ENCODE measurements at regions not wholly inside any gene's neighbourhood (a gene's known extent, or its start where the extent isn't known, plus 50 kb on each side); places are given as distances from the start of the nearest gene placed in this dataset.
"Not testable (repeated sequence)": the region's sequence is repeated elsewhere in the genome, so short reads cannot be mapped to it uniquely, and the experiment has no call there.

DNA sequence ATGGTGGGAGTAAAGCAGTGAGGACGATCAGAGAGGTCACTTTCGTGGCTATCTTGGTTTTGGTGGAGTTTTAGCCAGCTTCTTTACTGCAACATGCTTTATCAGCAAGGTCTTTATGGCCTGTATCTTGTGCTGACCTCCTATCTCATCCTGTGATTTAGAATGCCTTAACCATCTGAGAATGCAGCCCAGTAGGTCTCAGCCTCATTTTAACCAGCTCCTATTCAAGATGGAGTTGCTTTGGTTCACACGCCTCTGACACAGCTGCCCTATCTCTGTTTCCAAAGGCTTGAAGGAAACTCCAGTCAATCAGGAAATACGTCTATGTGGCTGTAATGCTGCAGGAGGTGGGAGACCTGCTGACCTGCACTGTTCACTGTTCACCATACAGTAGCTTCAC, 146.1 kb upstream of the POGK start:
- intact Hi-C loops (cut with DNase I), result no loop called here
- no peak for FAIRE-seq
- DNase-seq, result no peak
- Histone ChIP-seq H3K4me3 (no peak overlapping the region), H3K27ac (no peak overlapping the region), H3K27me3 (no peaks in the 10 kb centered on the region), H3K4me1 (no peaks in the 10 kb centered on the region), H3K36me3 (no peaks in the 10 kb centered on the region), H3K9me3 (no peaks in the 10 kb centered on the region)
- no peak for ATAC-seq
- WGBS, 2 donors, result 70% methylated on average over 4 of the region's 4 CpGs
- TF ChIP-seq, protein P1, sequence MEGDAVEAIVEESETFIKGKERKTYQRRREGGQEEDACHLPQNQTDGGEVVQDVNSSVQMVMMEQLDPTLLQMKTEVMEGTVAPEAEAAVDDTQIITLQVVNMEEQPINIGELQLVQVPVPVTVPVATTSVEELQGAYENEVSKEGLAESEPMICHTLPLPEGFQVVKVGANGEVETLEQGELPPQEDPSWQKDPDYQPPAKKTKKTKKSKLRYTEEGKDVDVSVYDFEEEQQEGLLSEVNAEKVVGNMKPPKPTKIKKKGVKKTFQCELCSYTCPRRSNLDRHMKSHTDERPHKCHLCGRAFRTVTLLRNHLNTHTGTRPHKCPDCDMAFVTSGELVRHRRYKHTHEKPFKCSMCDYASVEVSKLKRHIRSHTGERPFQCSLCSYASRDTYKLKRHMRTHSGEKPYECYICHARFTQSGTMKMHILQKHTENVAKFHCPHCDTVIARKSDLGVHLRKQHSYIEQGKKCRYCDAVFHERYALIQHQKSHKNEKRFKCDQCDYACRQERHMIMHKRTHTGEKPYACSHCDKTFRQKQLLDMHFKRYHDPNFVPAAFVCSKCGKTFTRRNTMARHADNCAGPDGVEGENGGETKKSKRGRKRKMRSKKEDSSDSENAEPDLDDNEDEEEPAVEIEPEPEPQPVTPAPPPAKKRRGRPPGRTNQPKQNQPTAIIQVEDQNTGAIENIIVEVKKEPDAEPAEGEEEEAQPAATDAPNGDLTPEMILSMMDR (IDR thresholded peaks at IDR 0.05), result no peak

DNA sequence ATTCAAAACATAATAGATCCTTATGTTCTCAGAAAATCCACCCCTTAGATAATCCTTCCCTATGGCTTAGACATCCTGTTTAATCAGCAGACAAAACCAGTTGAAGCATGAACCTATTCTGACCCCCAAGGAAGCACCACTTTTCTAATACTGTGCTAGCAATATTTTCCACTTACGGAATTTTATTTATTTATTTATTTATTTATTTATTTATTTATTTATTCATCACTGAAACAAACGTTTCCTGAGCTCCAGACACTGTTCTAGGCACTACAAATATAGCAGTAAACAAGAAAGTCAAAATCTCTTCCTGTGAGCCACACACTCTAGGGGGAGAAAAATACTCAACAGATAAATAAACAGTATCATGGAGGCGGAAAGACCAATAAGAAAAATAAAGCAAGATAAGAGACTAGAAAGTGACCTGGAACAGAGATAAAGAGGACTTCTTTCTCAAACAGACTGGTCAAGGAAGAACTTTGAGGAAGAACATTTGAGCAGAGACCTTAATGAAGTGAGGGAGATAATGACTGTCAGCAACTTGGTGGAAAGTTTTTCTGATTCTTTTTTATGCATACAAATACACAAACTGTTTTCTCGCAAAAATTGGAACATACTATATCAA, 145.5 kb upstream of the POGK start:
- ATAC-seq (no peak), DNase-seq (no peak), FAIRE-seq (no peak)
- H3K4me1 ChIP-seq, result no peaks in the 10 kb centered on the region
- no peaks in the 10 kb centered on the region for H3K9me3 ChIP-seq
- intact Hi-C loops (cut with DNase I), result no loop called here
- H3K27ac ChIP-seq, result no peak overlapping the region
- H3K27me3 ChIP-seq, result no peaks in the 10 kb centered on the region
- H3K4me3 ChIP-seq, result no peak overlapping the region
- 50 to 58% methylated on average over 4 of the region's 4 CpGs for WGBS, 2 donors
- H3K36me3 ChIP-seq, result no peaks in the 10 kb centered on the region
- TF ChIP-seq, protein P1 (IDR thresholded peaks at IDR 0.05), result no peak

DNA sequence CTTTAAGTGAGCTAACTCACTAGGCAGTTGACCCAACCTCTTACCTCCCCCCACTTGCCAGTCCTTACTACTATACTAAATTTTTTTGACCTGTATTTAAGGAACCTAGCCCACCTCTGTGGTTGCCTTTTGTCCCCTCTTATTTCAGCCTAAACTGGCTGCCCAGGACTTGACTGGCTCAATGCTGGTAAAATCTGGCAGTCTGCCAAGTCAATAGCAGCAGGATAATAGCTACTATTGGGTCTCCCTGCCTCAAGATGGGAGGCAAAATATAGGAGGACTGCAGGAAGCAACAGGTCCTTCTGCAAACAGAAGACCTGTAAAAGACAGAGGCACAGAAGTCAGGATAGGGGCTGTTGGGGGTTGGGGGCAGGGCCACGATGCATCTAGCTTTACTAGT, 144.2 kb upstream of the POGK start:
- Histone ChIP-seq H3K27ac (no peak overlapping the region), H3K4me3 (no peak overlapping the region), H3K4me1 (no peaks in the 10 kb centered on the region), H3K9me3 (no peaks in the 10 kb centered on the region), H3K27me3 (no peaks in the 10 kb centered on the region), H3K36me3 (no peaks in the 10 kb centered on the region)
- FAIRE-seq (no peak), ATAC-seq (no peak), DNase-seq (no peak)
- WGBS, 2 donors, result 54 to 82% methylated on average over 1 of the region's 1 CpG
- intact Hi-C loops (cut with DNase I), result no loop called here
- TF ChIP-seq, protein P1 (IDR thresholded peaks at IDR 0.05), result no peak

DNA sequence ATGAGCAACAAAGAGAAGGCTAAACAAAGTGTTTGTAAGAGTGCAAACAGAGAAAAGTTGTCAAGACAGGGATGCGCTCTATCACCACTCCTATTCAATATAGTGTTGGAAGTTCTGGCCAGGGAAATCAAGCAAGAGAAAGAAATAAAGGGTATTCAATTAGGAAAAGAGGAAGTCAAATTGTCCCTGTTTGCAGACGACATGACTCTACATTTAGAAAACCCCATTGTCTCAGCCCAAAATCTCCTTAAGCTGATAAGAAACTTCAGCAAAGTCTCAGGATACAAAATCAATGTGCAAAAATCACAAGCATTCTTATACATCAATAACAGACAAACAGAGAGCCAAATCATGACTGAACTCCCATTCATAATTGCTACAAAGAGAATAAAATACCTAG, 143.4 kb upstream of the POGK start:
- H3K27ac ChIP-seq; ATAC-seq; H3K36me3 ChIP-seq; H3K9me3 ChIP-seq; intact Hi-C loops (cut with DNase I); H3K4me3 ChIP-seq; DNase-seq; FAIRE-seq; H3K27me3 ChIP-seq; H3K4me1 ChIP-seq: not testable (repeated sequence)
- WGBS, 2 donors, result 80 to 81% methylated on average over 2 of the region's 2 CpGs

DNA sequence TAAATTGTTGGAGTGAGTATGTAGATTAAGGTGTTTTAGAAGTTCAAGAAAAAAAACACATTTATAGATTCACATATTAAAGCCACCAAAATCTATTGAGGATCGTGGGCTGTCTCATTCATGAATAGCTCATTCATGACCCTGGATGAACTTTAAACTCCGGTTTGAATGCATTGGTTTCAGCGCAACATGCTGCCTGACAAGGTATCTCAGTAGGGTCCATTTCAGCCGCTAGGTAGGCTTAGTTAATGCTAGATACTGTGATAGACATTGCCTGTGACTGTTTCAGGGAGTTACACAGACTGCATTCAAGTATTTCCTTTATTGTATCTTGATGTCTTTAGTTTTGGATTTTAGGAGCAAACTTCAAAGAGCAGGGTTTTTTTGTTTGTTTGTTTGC, 140.5 kb upstream of the POGK start:
- no peaks in the 10 kb centered on the region for H3K9me3 ChIP-seq
- H3K27me3 ChIP-seq, result no peaks in the 10 kb centered on the region
- TF ChIP-seq, protein P1 (IDR thresholded peaks at IDR 0.05), result no peak
- H3K36me3 ChIP-seq, result no peaks in the 10 kb centered on the region
- intact Hi-C loops (cut with DNase I), result no loop called here
- WGBS, 2 donors, result 73 to 78% methylated on average over 4 of the region's 4 CpGs
- H3K27ac ChIP-seq, result no peak overlapping the region
- DNase-seq (no peak), ATAC-seq (no peak), FAIRE-seq (no peak)
- H3K4me3 ChIP-seq, result no peak overlapping the region
- no peaks in the 10 kb centered on the region for H3K4me1 ChIP-seq

All from pancreas (tissue), 10 donors.